NCI-H524 (cell line): ENCODE measurements at regions not wholly inside any gene's neighbourhood (a gene's known extent, or its start where the extent isn't known, plus 50 kb on each side); places are given as distances from the start of the nearest gene placed in this dataset.

Experiments used
- DNase-seq, 2 experiments: peaks; one replicate each; lab custom pipeline; 2025; lab: John Stamatoyannopoulos, UW

GRCh38 chr10:130463104-130463875, 327.1 kb downstream of the GLRX3 start:
- DNase-seq: no peak

- no peak for DNase-seq
Measured at GRCh38 chr10:130463876-130464364, 327.7 kb downstream of the GLRX3 start.

- DNase-seq: no peak
Measured at GRCh38 chr10:130464426-130464825, 328.2 kb downstream of the GLRX3 start.

GRCh38 chr10:130466271-130466997, 330.2 kb downstream of the GLRX3 start:
- DNase-seq: no peak

GRCh38 chr10:130470286-130470685, 334.1 kb downstream of the GLRX3 start:
- DNase-seq: no peak

- no peak for DNase-seq
Measured at GRCh38 chr10:130470973-130471372, 334.8 kb downstream of the GLRX3 start.

GRCh38 chr10:130471486-130471885, 335.3 kb downstream of the GLRX3 start:
- no peak for DNase-seq

GRCh38 chr10:130472236-130472635, 336.0 kb downstream of the GLRX3 start:
- no peak for DNase-seq

- DNase-seq: no peak
Measured at GRCh38 chr10:130474591-130474990, 338.4 kb downstream of the GLRX3 start.

- DNase-seq: no peak
Measured at GRCh38 chr10:130477360-130477759, 341.2 kb downstream of the GLRX3 start.

GRCh38 chr10:130479146-130479545, 343.0 kb downstream of the GLRX3 start:
- no peak for DNase-seq

GRCh38 chr10:130479926-130480325, 343.7 kb downstream of the GLRX3 start:
- DNase-seq: peak; percentile 36 to 74

- DNase-seq: no peak
Measured at GRCh38 chr10:130480491-130480890, 344.3 kb downstream of the GLRX3 start.

GRCh38 chr10:130481076-130481930, 345.1 kb downstream of the GLRX3 start:
- DNase-seq: no peak

- no peak for DNase-seq
Measured at GRCh38 chr10:130481936-130482335, 345.7 kb downstream of the GLRX3 start.

- peak; percentile 2 to 56 for DNase-seq
Measured at GRCh38 chr10:130483691-130484467, 347.7 kb downstream of the GLRX3 start.

GRCh38 chr10:130484468-130485180, 348.4 kb downstream of the GLRX3 start:
- DNase-seq: no peak

- DNase-seq: no peak
Measured at GRCh38 chr10:130485236-130485957, 349.2 kb downstream of the GLRX3 start.

GRCh38 chr10:130485958-130486895, 350.0 kb downstream of the GLRX3 start:
- no peak for DNase-seq
